ENCODE measurements at regions not wholly inside any gene's neighbourhood (a gene's known extent, or its start where the extent isn't known, plus 50 kb on each side); places are given as distances from the start of the nearest gene placed in this dataset.

DNA sequence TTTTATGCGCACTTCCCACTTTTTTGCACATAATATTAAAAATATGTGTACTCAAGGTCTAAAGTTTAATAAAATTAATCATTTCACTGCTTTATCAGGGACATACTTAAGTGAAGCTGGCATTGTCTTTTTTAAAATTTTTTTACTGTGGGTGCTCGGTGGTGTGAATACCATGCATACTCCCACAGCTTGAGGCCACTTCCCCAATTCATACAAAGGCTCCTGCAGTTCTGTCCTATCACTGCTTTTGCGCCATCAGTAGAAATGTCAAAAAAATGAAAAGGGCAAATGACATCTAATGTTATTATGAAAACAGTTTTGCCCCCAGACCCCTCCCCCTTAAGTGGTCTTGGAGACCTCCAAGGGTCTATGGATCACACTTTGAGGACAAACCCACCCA lies 464.1 kb upstream of the ARID1B start:
- no peaks in the 10 kb centered on the region for H3K27me3 Mint-ChIP-seq
- no peaks in the 10 kb centered on the region for H3K4me1 Mint-ChIP-seq
- H3K27ac Mint-ChIP-seq = no peak overlapping the region
- peaks cover 4% of the 10 kb centered on the region for H3K9me3 Mint-ChIP-seq
- no peak overlapping the region for H3K4me3 Mint-ChIP-seq
- no peak for ATAC-seq (replicated peaks)
- no peaks in the 10 kb centered on the region for H3K36me3 Mint-ChIP-seq (ENCODE audit: low read depth)

DNA sequence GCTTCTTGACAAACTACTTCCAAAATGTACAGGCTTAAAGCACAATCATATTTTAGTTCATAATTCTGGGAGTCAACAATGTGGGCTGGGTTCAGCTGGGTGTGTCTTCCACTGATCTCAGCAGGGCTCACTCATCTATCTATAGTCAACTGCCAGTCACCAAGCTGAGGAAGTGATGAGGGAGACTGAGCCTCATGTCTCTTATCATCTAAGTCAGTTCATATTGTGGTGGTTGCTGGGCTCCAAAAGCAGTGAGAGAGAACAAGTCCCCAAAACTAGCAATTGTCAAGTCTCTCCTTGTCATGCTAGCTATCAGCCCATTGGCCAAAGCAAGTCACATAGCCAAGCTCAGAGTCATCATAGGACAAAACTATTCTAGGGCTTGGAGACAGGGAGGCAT lies 465.9 kb upstream of the ARID1B start:
- no peaks in the 10 kb centered on the region for H3K4me1 Mint-ChIP-seq
- peaks cover 4% of the 10 kb centered on the region for H3K9me3 Mint-ChIP-seq
- H3K27ac Mint-ChIP-seq = no peak overlapping the region
- no peaks in the 10 kb centered on the region for H3K27me3 Mint-ChIP-seq
- no peak for ATAC-seq (replicated peaks)
- no peak overlapping the region for H3K4me3 Mint-ChIP-seq
- no peaks in the 10 kb centered on the region for H3K36me3 Mint-ChIP-seq (ENCODE audit: low read depth)

DNA sequence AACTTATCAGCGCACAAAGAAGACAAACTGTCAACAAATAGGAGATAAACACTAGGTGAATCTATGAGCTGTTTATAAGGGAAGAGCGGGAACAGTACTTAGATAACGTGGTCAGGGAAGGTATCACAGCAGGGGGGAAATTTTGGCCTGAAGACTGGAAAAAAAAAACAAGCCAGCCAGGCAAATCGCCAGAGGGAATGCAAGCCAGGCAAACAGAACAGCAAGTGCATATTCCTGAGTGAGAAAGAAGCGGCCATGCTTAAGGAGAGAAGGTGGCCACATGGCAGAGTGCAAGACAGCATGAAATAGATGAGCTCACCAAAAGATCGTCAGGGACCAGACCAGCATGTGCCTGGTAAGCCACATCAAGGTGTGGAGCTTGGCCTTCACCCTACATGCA lies 466.5 kb upstream of the ARID1B start:
- Mint-ChIP-seq H3K36me3 (ENCODE audit: low read depth) (no peaks in the 10 kb centered on the region), H3K4me1 (no peaks in the 10 kb centered on the region), H3K27ac (no peak overlapping the region), H3K27me3 (no peaks in the 10 kb centered on the region), H3K9me3 (peaks cover 4% of the 10 kb centered on the region), H3K4me3 (no peak overlapping the region)
- ATAC-seq (replicated peaks) = no peak

DNA sequence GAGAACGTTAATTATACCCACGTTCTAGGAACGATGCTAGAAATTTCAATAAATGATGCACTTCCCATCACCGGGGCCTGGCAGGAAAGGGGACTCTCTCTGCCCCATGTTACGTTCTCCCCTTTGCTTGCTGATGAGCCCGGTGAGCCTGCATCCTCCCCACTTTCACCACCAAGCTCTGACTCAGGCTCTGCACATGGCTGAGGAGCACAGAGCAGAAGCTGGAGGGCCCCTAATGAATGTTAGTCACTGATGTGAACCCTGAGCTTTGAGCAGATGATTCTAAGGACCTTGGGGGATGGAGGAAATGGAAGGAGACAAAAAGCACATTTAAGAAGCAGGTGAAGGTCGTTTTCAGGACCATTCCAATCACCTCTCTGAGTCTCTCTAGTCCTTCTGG lies 468.2 kb upstream of the ARID1B start:
- peak; percentile 40 for ATAC-seq (replicated peaks)
- H3K4me3 Mint-ChIP-seq = no peak overlapping the region
- H3K27me3 Mint-ChIP-seq = no peaks in the 10 kb centered on the region

DNA sequence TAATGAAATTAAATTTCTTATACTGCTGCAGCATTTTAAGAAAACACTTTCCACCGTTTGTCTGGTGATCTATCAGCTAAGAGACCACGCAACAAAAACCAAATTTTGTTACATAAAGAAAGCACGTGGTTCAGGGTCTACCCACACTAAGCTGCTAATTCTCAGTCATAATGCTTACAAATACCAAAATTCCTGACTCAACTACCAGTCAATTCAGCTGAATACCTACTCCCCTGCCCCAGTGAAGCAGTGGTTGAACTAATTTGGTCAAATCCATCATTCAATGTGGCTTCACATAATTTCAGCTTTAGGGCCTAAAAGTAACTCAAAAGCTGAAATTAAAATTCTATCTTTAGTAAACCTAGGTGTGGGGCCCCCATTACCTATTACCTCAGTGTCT lies 468.6 kb upstream of the ARID1B start:
- Mint-ChIP-seq H3K4me1 (no peaks in the 10 kb centered on the region), H3K4me3 (no peak overlapping the region), H3K9me3 (peaks cover 3% of the 10 kb centered on the region), H3K27me3 (no peaks in the 10 kb centered on the region), H3K36me3 (ENCODE audit: low read depth) (no peaks in the 10 kb centered on the region), H3K27ac (no peak overlapping the region)
- peak; percentile 53 for ATAC-seq (replicated peaks)

More for the DNA sequence above, 468.2 kb upstream of the ARID1B start:
- Mint-ChIP-seq H3K9me3 (peaks cover 4% of the 10 kb centered on the region), H3K36me3 (ENCODE audit: low read depth) (no peaks in the 10 kb centered on the region), H3K4me1 (no peaks in the 10 kb centered on the region), H3K27ac (no peak overlapping the region)

DNA sequence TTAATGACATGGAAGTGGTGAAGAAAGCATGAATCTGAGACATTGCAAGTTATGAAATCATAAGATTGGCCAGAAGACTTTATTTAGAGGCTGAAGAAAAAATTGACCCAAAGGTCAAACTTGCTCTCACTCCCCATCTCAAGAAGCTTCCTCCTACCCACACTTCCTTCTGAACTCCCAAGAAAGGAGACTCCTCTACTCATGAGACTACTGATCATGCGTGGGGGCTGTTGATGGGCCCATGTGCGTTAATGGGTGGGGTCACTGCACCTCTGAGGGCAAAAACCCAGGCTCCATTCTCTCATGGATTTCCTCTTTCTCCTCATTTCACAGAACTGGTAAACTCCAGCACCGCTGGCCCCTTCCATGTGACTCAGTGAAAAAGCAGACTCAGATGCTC lies 470.6 kb upstream of the ARID1B start:
- Mint-ChIP-seq H3K27ac (no peak overlapping the region), H3K4me1 (no peaks in the 10 kb centered on the region), H3K27me3 (no peaks in the 10 kb centered on the region), H3K4me3 (no peak overlapping the region), H3K9me3 (no peaks in the 10 kb centered on the region), H3K36me3 (ENCODE audit: low read depth) (no peaks in the 10 kb centered on the region)
- no peak for ATAC-seq (replicated peaks)

GRCh38 chr6:156283091-156283490 lies 494.1 kb upstream of the ARID1B start:
- no peak overlapping the region for H3K4me3 Mint-ChIP-seq
- H3K4me1 Mint-ChIP-seq = peaks cover 8% of the 10 kb centered on the region
- H3K36me3 Mint-ChIP-seq (ENCODE audit: low read depth) = peaks cover 6% of the 10 kb centered on the region
- H3K27me3 Mint-ChIP-seq = no peaks in the 10 kb centered on the region
- peaks cover under 1% of the 10 kb centered on the region for H3K9me3 Mint-ChIP-seq
- no peak for ATAC-seq (replicated peaks)
- H3K27ac Mint-ChIP-seq = no peak overlapping the region

DNA sequence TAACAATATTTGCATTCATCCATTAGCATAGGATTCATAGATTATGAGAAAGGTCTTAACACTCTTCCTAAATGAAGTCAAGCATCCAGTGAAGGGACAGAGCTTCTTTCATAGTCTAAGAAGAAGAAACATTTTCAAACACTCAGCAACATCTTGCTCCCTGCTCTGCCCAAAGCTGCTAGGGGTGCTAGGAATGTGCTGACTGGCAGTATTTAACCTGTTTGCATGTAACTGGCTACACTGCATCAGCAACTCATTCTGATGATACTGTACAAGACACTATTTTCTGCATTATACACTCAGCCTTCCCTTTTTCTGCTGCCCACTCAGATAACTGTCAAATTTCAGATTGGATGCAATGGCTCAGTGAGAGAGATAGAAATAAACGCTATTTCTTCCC lies 495.1 kb upstream of the ARID1B start:
- H3K36me3 Mint-ChIP-seq (ENCODE audit: low read depth) = peaks cover 6% of the 10 kb centered on the region
- H3K27me3 Mint-ChIP-seq = no peaks in the 10 kb centered on the region
- H3K4me3 Mint-ChIP-seq = no peak overlapping the region
- H3K27ac Mint-ChIP-seq = no peak overlapping the region
- peaks cover 4% of the 10 kb centered on the region for H3K9me3 Mint-ChIP-seq
- peaks cover 8% of the 10 kb centered on the region for H3K4me1 Mint-ChIP-seq
- ATAC-seq (replicated peaks) = no peak

GRCh38 chr6:156281266-156281665 lies 495.9 kb upstream of the ARID1B start:
- Mint-ChIP-seq H3K27me3 (no peaks in the 10 kb centered on the region), H3K4me3 (no peak overlapping the region), H3K9me3 (peaks cover 4% of the 10 kb centered on the region), H3K4me1 (peaks cover 8% of the 10 kb centered on the region), H3K36me3 (ENCODE audit: low read depth) (peaks cover 6% of the 10 kb centered on the region), H3K27ac (no peak overlapping the region)
- ATAC-seq (replicated peaks) = peak; percentile 19

- Mint-ChIP-seq H3K9me3 (peaks cover 4% of the 10 kb centered on the region), H3K27ac (no peak overlapping the region), H3K4me3 (no peak overlapping the region), H3K27me3 (no peaks in the 10 kb centered on the region), H3K36me3 (ENCODE audit: low read depth) (peaks cover 6% of the 10 kb centered on the region), H3K4me1 (peaks cover 8% of the 10 kb centered on the region)
- no peak for ATAC-seq (replicated peaks)
These were observed 497.1 kb upstream of the ARID1B start for GRCh38 chr6:156280065-156280464.

GRCh38 chr6:156279261-156279969 lies 497.8 kb upstream of the ARID1B start:
- no peak overlapping the region for H3K27ac Mint-ChIP-seq
- H3K36me3 Mint-ChIP-seq (ENCODE audit: low read depth) = peaks cover 10% of the 10 kb centered on the region
- H3K9me3 Mint-ChIP-seq = peaks cover 4% of the 10 kb centered on the region
- no peak overlapping the region for H3K4me3 Mint-ChIP-seq
- no peaks in the 10 kb centered on the region for H3K27me3 Mint-ChIP-seq
- no peak for ATAC-seq (replicated peaks)
- peaks cover 8% of the 10 kb centered on the region for H3K4me1 Mint-ChIP-seq

DNA sequence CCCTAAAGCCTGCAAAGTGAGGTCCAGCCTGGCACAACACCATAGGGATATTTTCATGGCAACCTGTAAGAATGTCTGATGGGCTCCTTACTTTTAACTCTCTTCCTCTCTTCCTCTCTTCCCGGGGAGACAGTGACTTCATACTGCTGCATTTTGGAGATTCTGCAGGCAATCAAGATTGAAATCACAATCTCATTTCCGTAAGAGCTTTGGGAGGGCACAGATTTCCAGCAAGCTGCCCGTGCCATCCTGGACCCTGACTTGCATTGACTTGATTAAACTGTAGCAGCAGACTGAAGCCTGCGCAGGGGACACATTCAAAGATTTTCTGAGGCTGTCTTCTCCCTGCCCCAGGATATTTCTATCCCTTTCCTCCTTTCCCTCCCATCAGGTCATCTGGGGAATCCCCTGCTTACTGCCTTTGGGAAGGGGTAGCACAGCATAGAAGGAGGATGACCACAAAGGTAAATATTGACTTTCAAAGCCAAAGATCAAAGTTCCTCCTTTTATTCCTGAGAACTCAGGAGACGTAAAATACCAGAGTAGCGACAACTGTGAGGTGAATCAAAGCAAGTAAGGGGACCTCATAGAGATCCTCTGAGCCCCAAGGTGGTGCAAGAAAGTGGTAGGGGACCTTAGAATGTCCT lies 504.0 kb upstream of the ARID1B start:
- Mint-ChIP-seq H3K36me3 (ENCODE audit: low read depth) (peaks cover 5% of the 10 kb centered on the region), H3K4me3 (no peak overlapping the region), H3K27ac (no peak overlapping the region), H3K4me1 (peaks cover 11% of the 10 kb centered on the region), H3K9me3 (peaks cover 4% of the 10 kb centered on the region), H3K27me3 (no peaks in the 10 kb centered on the region)
- ATAC-seq (replicated peaks) = no peak

- peak; percentile 83 for ATAC-seq (replicated peaks)
- H3K4me3 Mint-ChIP-seq = peak overlapping the region; percentile 54
- H3K4me1 Mint-ChIP-seq = peaks cover 11% of the 10 kb centered on the region
- peaks cover 10% of the 10 kb centered on the region for H3K36me3 Mint-ChIP-seq (ENCODE audit: low read depth)
- H3K9me3 Mint-ChIP-seq = peaks cover 4% of the 10 kb centered on the region
- peak overlapping the region; percentile 16 for H3K27ac Mint-ChIP-seq
- no peaks in the 10 kb centered on the region for H3K27me3 Mint-ChIP-seq
These were observed 507.3 kb upstream of the ARID1B start for GRCh38 chr6:156269751-156270369.

GRCh38 chr6:156268849-156269248 lies 508.3 kb upstream of the ARID1B start:
- Mint-ChIP-seq H3K36me3 (ENCODE audit: low read depth) (peaks cover 5% of the 10 kb centered on the region), H3K27ac (no peak overlapping the region), H3K4me1 (peaks cover 11% of the 10 kb centered on the region), H3K9me3 (peaks cover 4% of the 10 kb centered on the region), H3K4me3 (peak overlapping the region; percentile 54), H3K27me3 (no peaks in the 10 kb centered on the region)
- ATAC-seq (replicated peaks) = peak; percentile 75

GRCh38 chr6:156262014-156262413 lies 515.2 kb upstream of the ARID1B start:
- H3K27me3 Mint-ChIP-seq = no peaks in the 10 kb centered on the region
- ATAC-seq (replicated peaks) = no peak
- no peaks in the 10 kb centered on the region for H3K4me1 Mint-ChIP-seq
- H3K9me3 Mint-ChIP-seq = peaks cover 4% of the 10 kb centered on the region
- no peak overlapping the region for H3K27ac Mint-ChIP-seq
- no peak overlapping the region for H3K4me3 Mint-ChIP-seq
- H3K36me3 Mint-ChIP-seq (ENCODE audit: low read depth) = peaks cover 2% of the 10 kb centered on the region
